ENCODE measurements at regions not wholly inside any gene's neighbourhood (a gene's known extent, or its start where the extent isn't known, plus 50 kb on each side); places are given as distances from the start of the nearest gene placed in this dataset.

DNA sequence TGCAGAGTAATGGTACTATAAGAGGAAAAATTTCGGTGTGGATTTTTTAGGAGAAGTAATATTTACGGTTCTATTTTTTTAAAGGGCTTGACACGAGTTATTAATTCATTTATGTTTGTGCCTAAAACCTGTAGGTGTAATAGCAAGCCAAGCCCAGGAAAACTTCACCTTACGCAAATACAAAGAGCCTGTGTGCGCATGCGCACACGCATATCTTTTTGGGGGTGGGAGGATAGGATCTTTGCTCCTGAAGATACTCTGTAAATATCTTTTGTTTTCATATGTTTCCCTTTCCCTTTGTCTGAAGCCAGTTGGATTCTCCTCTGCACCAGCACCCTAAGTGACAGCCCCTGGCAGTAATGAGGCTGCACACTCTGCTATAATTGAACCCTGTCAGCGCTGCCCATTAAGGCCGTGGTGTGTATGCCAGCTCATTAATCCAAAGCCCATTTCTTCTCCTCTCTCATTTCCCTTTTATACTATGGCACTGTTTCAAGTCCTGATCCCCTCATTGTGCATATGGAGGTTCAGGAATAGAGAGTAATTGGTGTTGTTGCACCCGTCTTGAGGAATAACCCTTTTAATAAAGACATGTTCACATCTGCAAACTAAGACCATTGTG lies 327.2 kb upstream of the E2F7 start:
- DNase-seq: peak; percentile 73

- no peak for DNase-seq
Measured at GRCh38 chr12:77388445-77389265, 323.3 kb upstream of the E2F7 start.

DNA sequence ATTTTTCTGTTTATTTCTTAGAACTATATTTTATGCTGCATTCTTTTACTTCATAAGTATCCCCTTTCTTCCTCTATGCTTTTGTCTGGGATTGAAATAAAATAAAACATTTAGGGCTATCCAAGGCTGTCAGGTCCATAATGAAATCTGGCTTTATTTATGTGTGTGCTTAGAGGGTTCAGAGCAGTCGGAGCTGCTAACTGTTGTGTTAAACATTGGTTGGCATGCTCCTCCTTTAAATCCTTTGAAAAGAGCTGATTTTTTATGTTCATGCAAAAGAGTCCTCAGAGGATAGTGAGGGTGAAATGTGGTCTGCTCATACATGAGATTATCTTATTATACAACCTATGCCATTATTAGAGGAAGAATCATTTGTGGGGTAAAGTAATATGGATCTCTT lies 322.3 kb upstream of the E2F7 start:
- no peak for DNase-seq

DNA sequence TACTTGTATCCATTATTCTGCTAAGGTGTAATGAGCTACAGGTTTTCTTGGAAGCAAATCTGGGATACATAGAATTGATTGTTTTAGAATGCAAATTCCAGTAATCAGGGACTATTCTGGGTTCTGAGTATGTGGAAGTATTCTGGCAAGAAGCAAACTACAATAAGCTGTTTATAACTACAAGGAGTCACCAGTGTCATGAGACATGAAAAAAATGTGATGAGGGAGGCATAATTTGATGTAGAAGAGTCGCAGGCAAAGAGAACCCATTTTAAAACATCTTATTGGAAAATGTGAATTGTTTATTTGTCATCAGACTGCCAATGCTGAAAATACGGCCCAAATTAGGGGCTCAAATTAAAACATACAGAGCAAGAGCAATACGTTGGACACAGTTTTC lies 321.8 kb upstream of the E2F7 start:
- no peak for DNase-seq

DNA sequence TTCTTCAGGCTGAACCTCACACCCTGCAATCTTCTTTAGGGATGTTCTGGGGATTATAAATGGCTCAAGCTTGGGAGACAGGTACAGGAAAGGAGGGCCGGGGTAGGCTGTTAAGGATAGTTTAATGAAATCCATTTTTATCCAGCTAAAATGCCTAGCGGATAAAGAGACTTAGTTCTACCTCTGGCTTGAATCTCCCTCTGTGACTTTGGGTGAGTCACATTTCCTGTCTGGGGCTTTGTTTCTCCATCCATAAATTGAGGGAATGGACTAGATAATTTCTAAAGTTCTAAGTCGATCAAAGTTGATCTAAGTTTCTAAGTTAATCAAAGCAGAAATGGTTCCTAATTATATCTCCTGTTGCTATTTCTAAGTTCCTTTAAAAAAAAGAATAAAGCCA lies 319.6 kb upstream of the E2F7 start:
- no peak for DNase-seq

DNA sequence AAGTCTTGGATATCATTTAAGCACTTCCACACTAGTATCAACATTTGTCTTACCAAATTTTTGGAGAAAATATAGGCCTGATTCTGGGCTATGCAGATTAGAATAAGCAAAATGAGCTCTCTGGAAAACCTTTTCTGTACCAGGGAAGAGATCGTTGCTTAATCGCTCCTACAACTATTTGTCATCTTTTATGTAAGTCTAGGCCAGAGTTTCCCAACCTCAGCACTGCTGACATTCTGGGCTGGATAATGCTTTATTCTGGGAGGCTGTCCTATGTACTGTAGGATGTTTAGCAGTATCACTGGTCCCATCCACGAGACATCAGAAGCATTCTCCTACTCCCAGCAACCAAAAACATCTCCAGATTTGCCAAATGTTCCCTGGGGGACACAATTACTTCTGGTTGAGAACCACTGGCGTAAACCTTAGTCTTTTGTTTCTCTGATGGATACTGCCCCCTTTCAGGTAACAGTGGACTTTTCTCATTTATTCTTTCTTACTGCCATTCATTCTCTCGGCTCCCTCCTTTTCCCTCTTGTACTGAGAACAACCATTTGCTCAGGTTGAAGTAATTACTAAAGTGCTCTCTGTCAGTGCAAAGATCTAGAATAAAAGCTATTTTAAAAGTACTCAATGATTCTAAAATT lies 316.9 kb upstream of the E2F7 start:
- DNase-seq: no peak

- no peak for DNase-seq
Measured at GRCh38 chr12:77377622-77378021, 312.3 kb upstream of the E2F7 start.

- DNase-seq: no peak
Measured at GRCh38 chr12:77377116-77377515, 311.7 kb upstream of the E2F7 start.

DNA sequence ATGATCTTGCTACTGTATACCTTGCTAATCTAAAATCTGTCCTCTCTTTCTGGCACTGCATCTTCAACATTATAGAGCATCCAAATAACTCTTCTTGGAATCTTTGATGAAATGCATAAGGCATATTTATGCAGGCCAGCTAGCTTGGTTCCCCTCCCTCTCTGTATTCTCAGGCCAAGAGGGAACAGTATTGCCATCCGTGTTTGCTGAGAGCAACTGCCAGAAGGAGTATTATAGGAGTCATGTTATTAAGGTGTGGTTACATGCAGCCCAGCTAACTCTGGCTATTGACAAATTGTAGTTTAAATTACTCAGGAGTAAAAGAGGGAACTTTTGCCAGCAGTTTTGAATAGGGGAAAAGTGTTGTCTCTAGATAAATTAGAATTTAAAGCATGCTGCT lies 309.3 kb upstream of the E2F7 start:
- DNase-seq: no peak

DNA sequence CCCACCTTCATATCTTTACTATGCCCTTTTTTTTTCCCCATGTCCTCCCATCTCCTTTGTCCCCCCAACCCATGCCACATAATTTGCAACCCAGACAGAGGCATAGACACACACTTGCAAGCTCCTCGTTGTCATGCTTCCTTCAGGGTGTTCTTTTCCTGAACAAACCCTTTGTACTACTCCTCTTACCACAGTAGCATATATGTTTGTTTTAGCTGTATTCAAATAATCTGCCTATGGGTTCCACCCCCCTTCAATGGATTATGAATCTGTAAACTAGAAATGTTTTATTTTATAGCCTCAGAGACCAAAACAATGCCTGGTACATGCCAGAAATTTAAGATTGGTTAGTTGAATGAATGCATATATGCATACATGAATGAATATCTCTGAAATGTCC lies 307.1 kb upstream of the E2F7 start:
- DNase-seq: no peak

DNA sequence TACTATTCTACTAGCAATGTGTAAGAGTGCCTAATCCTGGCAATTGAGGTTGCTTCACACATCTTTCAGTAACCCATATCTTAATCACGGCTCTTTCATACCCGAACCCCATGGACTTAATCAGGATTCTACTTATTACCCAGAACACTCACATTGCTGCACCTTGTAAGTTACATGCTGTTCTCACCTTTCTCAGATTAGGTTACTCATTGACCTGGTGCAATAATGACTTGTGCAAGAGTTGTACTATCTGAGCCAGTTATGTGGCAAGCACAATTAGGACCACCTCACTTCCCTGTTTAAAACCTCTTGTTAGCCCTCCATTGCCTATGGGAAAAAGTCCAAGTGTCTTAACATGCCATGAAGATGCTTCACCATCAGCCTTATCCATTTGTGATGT lies 306.7 kb upstream of the E2F7 start:
- DNase-seq: no peak

GRCh38 chr12:77368379-77368778 lies 303.0 kb upstream of the E2F7 start:
- DNase-seq: no peak

- DNase-seq: no peak
Measured at GRCh38 chr12:77366616-77367015, 301.2 kb upstream of the E2F7 start.

DNA sequence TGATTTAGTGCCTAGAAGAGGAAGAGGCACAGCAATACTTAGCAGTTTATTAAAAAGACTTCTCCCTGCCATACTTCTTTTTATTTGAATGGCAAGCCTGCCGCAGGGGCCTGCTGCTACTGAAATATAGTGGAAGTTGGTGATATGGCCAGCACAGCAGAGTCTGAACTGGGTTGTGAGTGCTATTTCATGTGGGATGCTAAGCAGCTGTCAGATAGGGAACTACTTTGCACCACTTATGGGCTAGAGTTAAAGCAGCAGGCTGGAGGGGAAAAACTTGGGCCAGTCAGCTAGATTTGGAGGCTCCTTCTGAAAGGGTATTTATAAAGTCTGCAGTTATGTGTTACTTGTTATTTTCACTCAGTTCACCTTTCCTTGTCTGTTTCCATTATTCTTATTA lies 299.0 kb upstream of the E2F7 start:
- no peak for DNase-seq

DNA sequence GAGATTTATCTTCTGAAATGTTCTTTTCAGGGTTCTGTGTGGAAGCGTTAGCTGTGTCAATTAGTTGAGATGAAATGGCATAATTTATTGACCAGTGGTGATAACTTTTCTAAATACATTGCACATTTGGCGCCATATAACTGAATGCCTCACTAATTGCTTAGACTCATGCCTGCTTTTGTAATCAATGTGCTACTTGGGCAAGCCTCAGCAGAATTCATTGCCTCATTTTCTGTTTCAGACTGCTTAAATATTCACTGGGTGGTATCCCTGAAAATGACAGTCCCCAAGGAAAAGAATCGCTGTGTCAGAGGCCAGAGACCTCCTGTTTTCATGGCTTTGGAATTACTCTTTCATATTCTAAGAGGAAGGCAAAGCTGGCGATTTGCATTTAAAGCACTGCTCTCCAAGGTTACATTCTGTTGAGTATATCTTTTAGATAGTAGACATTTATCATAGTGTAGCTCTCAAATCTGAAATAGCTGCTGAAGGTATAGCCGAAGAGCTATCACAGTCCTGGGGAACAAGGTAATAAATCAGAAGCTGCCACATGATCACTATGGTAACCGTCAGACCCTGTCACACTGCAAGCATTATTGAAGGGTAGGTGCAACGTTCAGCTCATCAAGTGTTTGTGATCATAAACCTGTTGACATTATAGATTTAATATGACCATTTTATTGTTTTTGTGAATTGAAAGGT lies 297.3 kb upstream of the E2F7 start:
- DNase-seq: no peak

DNA sequence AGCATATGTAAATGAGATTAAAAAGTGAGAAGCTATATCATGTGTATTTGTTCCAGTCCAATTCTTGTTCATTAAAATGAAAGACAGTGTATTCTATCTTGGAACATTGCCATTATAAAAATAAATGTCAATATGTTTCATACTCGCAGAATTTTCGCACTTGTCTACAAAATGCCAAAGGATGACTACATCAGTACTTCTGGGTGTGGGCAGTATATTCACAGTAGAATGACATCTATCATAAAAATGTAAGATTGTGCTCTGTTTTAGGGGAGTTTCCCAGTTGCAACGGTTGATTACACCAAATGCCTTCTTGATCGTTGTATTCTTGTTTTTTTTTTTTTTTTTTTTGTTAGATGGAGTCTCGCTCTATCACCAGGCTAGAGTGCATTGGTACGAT lies 292.3 kb upstream of the E2F7 start:
- DNase-seq: no peak

- DNase-seq: no peak
Measured at GRCh38 chr12:77354766-77355362, 289.5 kb upstream of the E2F7 start.

GRCh38 chr12:77352946-77353345 lies 287.6 kb upstream of the E2F7 start:
- no peak for DNase-seq

- DNase-seq: no peak
Measured at GRCh38 chr12:77351860-77352259, 286.5 kb upstream of the E2F7 start.

DNA sequence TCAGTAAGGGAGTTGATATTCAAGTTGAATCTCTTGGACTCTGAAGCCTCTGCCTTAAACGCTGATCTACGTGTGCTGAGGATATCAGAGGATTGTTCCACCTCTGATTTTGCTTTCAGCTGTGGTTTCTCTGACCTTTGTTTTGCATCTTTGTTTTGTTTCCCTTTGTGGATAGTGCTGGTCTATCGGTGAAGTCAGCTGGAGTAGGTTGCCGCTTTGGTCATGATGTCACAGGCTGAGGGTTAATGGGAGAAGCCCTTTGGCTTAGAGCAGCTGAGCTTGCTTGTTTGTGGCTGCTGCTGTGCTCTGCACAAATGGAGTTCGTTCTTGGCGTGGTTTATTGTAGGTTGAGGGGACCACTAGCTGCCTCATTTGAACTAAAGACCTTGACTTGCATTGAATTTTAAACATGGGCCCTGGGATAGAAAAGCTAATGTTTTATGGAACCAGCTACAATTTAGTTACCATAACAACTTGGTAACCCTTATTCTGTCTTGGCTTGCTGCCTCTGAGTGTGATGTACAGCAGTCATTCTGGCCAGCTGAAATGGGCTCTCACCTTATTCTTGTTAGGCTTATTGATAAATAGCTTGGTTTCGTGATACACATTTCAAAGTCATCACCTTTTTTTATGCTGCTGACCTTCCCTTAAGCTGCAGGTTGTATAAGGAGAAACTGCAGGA lies 284.5 kb upstream of the E2F7 start:
- no peak for DNase-seq

DNA sequence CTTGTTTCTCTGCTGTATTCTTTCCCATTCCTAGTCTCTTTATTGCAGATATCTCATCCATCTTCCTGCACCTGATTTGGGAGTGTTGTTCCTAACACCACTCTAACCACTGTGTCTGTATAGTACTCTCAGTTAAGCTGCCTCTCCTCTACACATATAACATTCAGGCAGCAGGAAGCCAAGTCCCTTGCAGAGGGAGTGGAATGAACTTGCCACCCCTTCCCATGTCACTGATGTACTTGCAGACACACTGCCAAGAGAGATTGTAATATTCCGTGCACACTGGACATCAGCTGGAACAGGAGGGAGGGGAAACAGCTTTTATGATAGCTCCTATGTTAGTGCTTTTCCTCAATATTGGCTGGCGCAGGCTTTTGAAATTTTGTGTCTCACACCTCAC lies 281.6 kb upstream of the E2F7 start:
- no peak for DNase-seq

DNA sequence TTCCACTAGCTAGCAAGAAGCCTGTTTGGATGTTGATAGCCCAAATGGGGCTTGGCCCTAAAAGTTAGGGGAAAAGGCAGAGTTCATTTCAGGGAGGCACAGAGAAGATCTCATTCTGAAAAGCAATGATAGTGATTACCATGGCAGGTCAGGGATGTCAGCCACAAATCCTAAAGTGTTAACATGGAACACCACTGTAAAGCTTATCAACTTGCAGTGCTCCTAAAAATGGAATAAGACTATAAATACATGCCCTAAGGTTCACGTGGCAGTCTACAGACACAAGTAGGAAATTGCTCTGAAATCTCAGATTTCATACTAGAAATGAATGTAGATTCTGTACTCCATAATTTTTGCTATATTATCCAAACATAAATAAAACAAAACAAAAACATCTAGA lies 280.0 kb upstream of the E2F7 start:
- DNase-seq: no peak

- DNase-seq: no peak
Measured at GRCh38 chr12:77344651-77345050, 279.3 kb upstream of the E2F7 start.
